ENCODE measurements at regions not wholly inside any gene's neighbourhood (a gene's known extent, or its start where the extent isn't known, plus 50 kb on each side); places are given as distances from the start of the nearest gene placed in this dataset.

DNA sequence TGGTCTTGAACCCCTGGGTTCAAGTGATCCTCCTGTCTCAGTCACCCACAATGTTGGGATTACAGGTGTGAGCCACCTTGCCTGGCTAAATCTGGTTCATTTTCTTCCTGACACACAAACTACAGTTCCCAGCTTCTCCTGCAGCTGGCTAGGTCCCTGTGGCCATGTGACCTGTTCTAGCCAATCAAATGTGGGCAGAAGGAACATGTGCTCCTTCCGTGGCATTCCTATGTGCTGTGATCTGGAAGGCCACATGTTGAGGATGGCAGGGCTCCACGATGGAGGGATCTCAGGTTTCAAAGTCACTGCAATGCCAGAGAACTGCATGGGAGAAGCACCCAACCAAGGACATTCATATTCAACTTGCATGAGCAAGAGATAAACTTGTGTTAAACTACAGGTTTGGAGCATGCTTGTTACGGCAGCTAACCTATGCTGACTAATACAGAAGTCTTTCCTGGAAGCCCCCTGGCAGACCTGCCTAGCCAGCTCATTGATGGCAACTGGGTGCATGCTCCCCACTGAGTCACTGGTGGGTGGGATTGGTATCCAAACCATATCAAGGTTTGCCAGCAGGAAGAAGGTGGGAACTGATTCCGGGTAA, 86.0 kb downstream of the RPS6KA4 start:
- no peak for TF ChIP-seq CTCF (IDR thresholded peaks at IDR 0.05)
- TF ChIP-seq, protein P1, sequence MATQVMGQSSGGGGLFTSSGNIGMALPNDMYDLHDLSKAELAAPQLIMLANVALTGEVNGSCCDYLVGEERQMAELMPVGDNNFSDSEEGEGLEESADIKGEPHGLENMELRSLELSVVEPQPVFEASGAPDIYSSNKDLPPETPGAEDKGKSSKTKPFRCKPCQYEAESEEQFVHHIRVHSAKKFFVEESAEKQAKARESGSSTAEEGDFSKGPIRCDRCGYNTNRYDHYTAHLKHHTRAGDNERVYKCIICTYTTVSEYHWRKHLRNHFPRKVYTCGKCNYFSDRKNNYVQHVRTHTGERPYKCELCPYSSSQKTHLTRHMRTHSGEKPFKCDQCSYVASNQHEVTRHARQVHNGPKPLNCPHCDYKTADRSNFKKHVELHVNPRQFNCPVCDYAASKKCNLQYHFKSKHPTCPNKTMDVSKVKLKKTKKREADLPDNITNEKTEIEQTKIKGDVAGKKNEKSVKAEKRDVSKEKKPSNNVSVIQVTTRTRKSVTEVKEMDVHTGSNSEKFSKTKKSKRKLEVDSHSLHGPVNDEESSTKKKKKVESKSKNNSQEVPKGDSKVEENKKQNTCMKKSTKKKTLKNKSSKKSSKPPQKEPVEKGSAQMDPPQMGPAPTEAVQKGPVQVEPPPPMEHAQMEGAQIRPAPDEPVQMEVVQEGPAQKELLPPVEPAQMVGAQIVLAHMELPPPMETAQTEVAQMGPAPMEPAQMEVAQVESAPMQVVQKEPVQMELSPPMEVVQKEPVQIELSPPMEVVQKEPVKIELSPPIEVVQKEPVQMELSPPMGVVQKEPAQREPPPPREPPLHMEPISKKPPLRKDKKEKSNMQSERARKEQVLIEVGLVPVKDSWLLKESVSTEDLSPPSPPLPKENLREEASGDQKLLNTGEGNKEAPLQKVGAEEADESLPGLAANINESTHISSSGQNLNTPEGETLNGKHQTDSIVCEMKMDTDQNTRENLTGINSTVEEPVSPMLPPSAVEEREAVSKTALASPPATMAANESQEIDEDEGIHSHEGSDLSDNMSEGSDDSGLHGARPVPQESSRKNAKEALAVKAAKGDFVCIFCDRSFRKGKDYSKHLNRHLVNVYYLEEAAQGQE (IDR thresholded peaks at IDR 0.05; ENCODE audit: insufficient read depth in 1 of 2, low read depth in 2 of 2, low read length in 1 of 2) = no peak
- TF ChIP-seq SIN3A (IDR thresholded peaks at IDR 0.05; ENCODE audit: borderline replicate concordance, insufficient read depth, low read depth, low read length) = no peak
- TF ChIP-seq POLR2AphosphoS5 (IDR thresholded peaks at IDR 0.05; ENCODE audit: low read depth, low read length) = no peak
